Astrocyte (in vitro differentiated cells and primary cell): ENCODE measurements at regions not wholly inside any gene's neighbourhood (a gene's known extent, or its start where the extent isn't known, plus 50 kb on each side); places are given as distances from the start of the nearest gene placed in this dataset.
A peak's percentile ranks its signal among the peaks of the same experiment; 100 is the strongest.

Experiments used
- DNase-seq: peaks from one replicate; pipeline ENCODE4 v3.0.0-alpha.2; 2010; ENCODE audit warnings: low read depth
- FAIRE-seq: peaks from 2 replicates; lab custom pipeline; 2011; peaks lifted over from hg19 to GRCh38; lab: Jason Lieb, UNC
- H2AFZ ChIP-seq: 2 replicates; pipeline ENCODE4 v1.6.0; 2012; ENCODE audit warnings: low read depth, low read length, inconsistent platforms
- H3K27ac ChIP-seq: 2 replicates; pipeline ENCODE4 v1.5.1; 2011; ENCODE audit warnings: low read depth, low read length, inconsistent platforms
- H3K27me3 ChIP-seq: 2 replicates; pipeline ENCODE4 v1.6.0; 2011; ENCODE audit warnings: low read length, inconsistent platforms; ENCODE audit not compliant: insufficient read depth
- H3K36me3 ChIP-seq: 2 replicates; pipeline ENCODE4 v1.5.1; 2011; ENCODE audit warnings: low read length, inconsistent platforms; ENCODE audit not compliant: insufficient read depth
- H3K4me1 ChIP-seq: 2 replicates; pipeline ENCODE4 v1.5.1; 2011; ENCODE audit warnings: low read length, inconsistent platforms; ENCODE audit not compliant: insufficient read depth
- H3K4me2 ChIP-seq: 2 replicates; pipeline ENCODE4 v1.6.0; 2012; ENCODE audit warnings: low read length, inconsistent platforms
- H3K4me3 ChIP-seq: 2 replicates; pipeline ENCODE4 v1.5.1; 2011; ENCODE audit warnings: low read depth, mild to moderate bottlenecking, low read length, inconsistent platforms; ENCODE audit not compliant: insufficient read depth
- H3K79me2 ChIP-seq: 2 replicates; pipeline ENCODE4 v1.6.0; 2012; ENCODE audit warnings: mild to moderate bottlenecking, low read length, inconsistent platforms; ENCODE audit not compliant: insufficient read depth
- H3K9ac ChIP-seq: 2 replicates; pipeline ENCODE4 v1.6.0; 2012; ENCODE audit warnings: mild to moderate bottlenecking, low read length, inconsistent platforms
- H3K9me3 ChIP-seq: 2 replicates; pipeline ENCODE4 v1.5.1; 2012; ENCODE audit warnings: low read depth, mild to moderate bottlenecking, low read length, inconsistent platforms; ENCODE audit not compliant: insufficient read depth
- H4K20me1 ChIP-seq: 2 replicates; pipeline ENCODE4 v1.6.0; 2012; ENCODE audit warnings: low read length, inconsistent platforms; ENCODE audit not compliant: insufficient read depth
- H3K27ac Mint-ChIP-seq: one replicate; pipeline ENCODE4 v1.8.0; 2021; ENCODE audit warnings: mild to moderate bottlenecking, mixed read lengths; ENCODE audit not compliant: unreplicated experiment
- H3K27me3 Mint-ChIP-seq: one replicate; pipeline ENCODE4 v1.8.0; 2021; ENCODE audit warnings: low read depth, mixed read lengths; ENCODE audit not compliant: unreplicated experiment
- H3K36me3 Mint-ChIP-seq: one replicate; pipeline ENCODE4 v1.8.0; 2021; ENCODE audit warnings: low read depth, mixed read lengths; ENCODE audit not compliant: unreplicated experiment
- H3K4me1 Mint-ChIP-seq: one replicate; pipeline ENCODE4 v1.8.0; 2021; ENCODE audit warnings: low read depth, mixed read lengths; ENCODE audit not compliant: unreplicated experiment
- H3K4me3 Mint-ChIP-seq: one replicate; pipeline ENCODE4 v1.8.0; 2021; ENCODE audit warnings: mild to moderate bottlenecking, moderate library complexity, mixed read lengths; ENCODE audit not compliant: unreplicated experiment
- H3K9me3 Mint-ChIP-seq: one replicate; pipeline ENCODE4 v1.8.0; 2021; ENCODE audit warnings: mild to moderate bottlenecking, mixed read lengths; ENCODE audit not compliant: unreplicated experiment
- CTCF ChIP-seq: IDR thresholded peaks from 2 replicates; pipeline ENCODE4 v1.5.1; 2011; ENCODE audit warnings: low read depth, mild to moderate bottlenecking, inconsistent platforms, low read length, moderate library complexity; ENCODE audit not compliant: insufficient read depth
- EZH2 ChIP-seq: IDR thresholded peaks from 2 replicates; pipeline ENCODE4 v1.6.1; 2012; ENCODE audit warnings: mild to moderate bottlenecking, low read length, inconsistent platforms; ENCODE audit not compliant: insufficient read depth

- Mint-ChIP-seq H3K27me3 (no peaks in the 10 kb centered on the region), H3K4me1 (no peaks in the 10 kb centered on the region), H3K4me3 (no peak overlapping the region), H3K36me3 (no peaks in the 10 kb centered on the region), H3K9me3 (no peaks in the 10 kb centered on the region), H3K27ac (no peak overlapping the region)
- Histone ChIP-seq H4K20me1 (no peaks in the 10 kb centered on the region), H3K4me1 (no peaks in the 10 kb centered on the region), H2AFZ (no peak overlapping the region), H3K9me3 (no peaks in the 10 kb centered on the region), H3K4me2 (no peak overlapping the region), H3K36me3 (no peaks in the 10 kb centered on the region), H3K79me2 (no peaks in the 10 kb centered on the region), H3K27me3 (no peaks in the 10 kb centered on the region), H3K27ac (no peak overlapping the region), H3K4me3 (no peak overlapping the region), H3K9ac (no peak overlapping the region)
- no peak for DNase-seq
- TF ChIP-seq EZH2: no peak
- TF ChIP-seq CTCF: no peak
- FAIRE-seq: no peak
These were observed 581.6 kb upstream of the KLHL4 start for GRCh38 chrX:86935988-86936387.

- peak; percentile 91 for FAIRE-seq
- H3K27ac Mint-ChIP-seq: no peak overlapping the region
- TF ChIP-seq EZH2: no peak
- peak; percentile 43 for TF ChIP-seq CTCF
- H3K4me2 ChIP-seq: no peak overlapping the region
- peaks cover 1% of the 10 kb centered on the region for H3K4me1 Mint-ChIP-seq
- H3K27me3 ChIP-seq: no peaks in the 10 kb centered on the region
- no peaks in the 10 kb centered on the region for H3K27me3 Mint-ChIP-seq
- H3K79me2 ChIP-seq: no peaks in the 10 kb centered on the region
- no peaks in the 10 kb centered on the region for H4K20me1 ChIP-seq
- H3K4me3 ChIP-seq: no peak overlapping the region
- H3K36me3 Mint-ChIP-seq: no peaks in the 10 kb centered on the region
- no peaks in the 10 kb centered on the region for H3K9me3 ChIP-seq
- H3K27ac ChIP-seq: no peak overlapping the region
- H3K4me3 Mint-ChIP-seq: no peak overlapping the region
- no peak overlapping the region for H2AFZ ChIP-seq
- H3K9ac ChIP-seq: no peak overlapping the region
- no peaks in the 10 kb centered on the region for H3K36me3 ChIP-seq
- no peaks in the 10 kb centered on the region for H3K9me3 Mint-ChIP-seq
- H3K4me1 ChIP-seq: no peaks in the 10 kb centered on the region
- DNase-seq: no peak
These were observed 571.0 kb upstream of the KLHL4 start for GRCh38 chrX:86946569-86946968.

GRCh38 chrX:86964321-86964720 is 553.3 kb upstream of the KLHL4 start:
- H3K4me1 ChIP-seq: no peaks in the 10 kb centered on the region
- no peaks in the 10 kb centered on the region for H3K36me3 Mint-ChIP-seq
- H3K4me1 Mint-ChIP-seq: no peaks in the 10 kb centered on the region
- H2AFZ ChIP-seq: no peak overlapping the region
- FAIRE-seq: no peak
- no peaks in the 10 kb centered on the region for H3K27me3 ChIP-seq
- H3K27ac ChIP-seq: no peak overlapping the region
- H3K79me2 ChIP-seq: no peaks in the 10 kb centered on the region
- H3K27ac Mint-ChIP-seq: no peak overlapping the region
- H3K4me3 ChIP-seq: no peak overlapping the region
- H3K27me3 Mint-ChIP-seq: peaks cover 2% of the 10 kb centered on the region
- no peaks in the 10 kb centered on the region for H3K9me3 ChIP-seq
- H3K9ac ChIP-seq: no peak overlapping the region
- no peaks in the 10 kb centered on the region for H4K20me1 ChIP-seq
- no peak overlapping the region for H3K4me2 ChIP-seq
- H3K4me3 Mint-ChIP-seq: no peak overlapping the region
- TF ChIP-seq EZH2: no peak
- DNase-seq: no peak
- no peaks in the 10 kb centered on the region for H3K9me3 Mint-ChIP-seq
- no peaks in the 10 kb centered on the region for H3K36me3 ChIP-seq
